ENCODE measurements at regions not wholly inside any gene's neighbourhood (a gene's known extent, or its start where the extent isn't known, plus 50 kb on each side); places are given as distances from the start of the nearest gene placed in this dataset.

- H3K9me3 Mint-ChIP-seq = peaks cover 3% of the 10 kb centered on the region
- no peaks in the 10 kb centered on the region for H3K79me2 ChIP-seq (ENCODE audit: low read depth)
- H3K4me2 ChIP-seq = no peak overlapping the region
- H3F3A ChIP-seq (ENCODE audit: low read depth) = no peaks in the 10 kb centered on the region
- no peaks in the 10 kb centered on the region for H4K20me1 ChIP-seq (ENCODE audit: low read depth)
- TF ChIP-seq EZH2 (IDR thresholded peaks at IDR 0.05) (no peak), EZH2phosphoT487 (IDR thresholded peaks at IDR 0.05) (no peak), CTCF (IDR thresholded peaks at IDR 0.05) (no peak)
- no peak for DNase-seq (ENCODE audit: low spot score)
- no peak overlapping the region for H3K9ac ChIP-seq
- H3K27me3 ChIP-seq = no peaks in the 10 kb centered on the region
- no peak overlapping the region for H3K27ac Mint-ChIP-seq
- no peaks in the 10 kb centered on the region for H3K36me3 Mint-ChIP-seq
- H3K9me3 ChIP-seq (ENCODE audit: low read depth) = no peaks in the 10 kb centered on the region
- H3K4me1 Mint-ChIP-seq = peaks cover 15% of the 10 kb centered on the region
- H3K27me3 Mint-ChIP-seq (ENCODE audit: insufficient read depth, low read depth) = no peaks in the 10 kb centered on the region
- H3K4me3 Mint-ChIP-seq = no peak overlapping the region
- H2AFZ ChIP-seq (replicated peaks) = no peak overlapping the region
- peaks cover 3% of the 10 kb centered on the region for H3K4me1 ChIP-seq
- H3K36me3 ChIP-seq = no peaks in the 10 kb centered on the region
- H3K4me3 ChIP-seq = no peak overlapping the region
- no peak overlapping the region for H3K27ac ChIP-seq
Observed at GRCh38 chr12:115377230-115377629, 693.3 kb upstream of the TBX3 start.

DNA sequence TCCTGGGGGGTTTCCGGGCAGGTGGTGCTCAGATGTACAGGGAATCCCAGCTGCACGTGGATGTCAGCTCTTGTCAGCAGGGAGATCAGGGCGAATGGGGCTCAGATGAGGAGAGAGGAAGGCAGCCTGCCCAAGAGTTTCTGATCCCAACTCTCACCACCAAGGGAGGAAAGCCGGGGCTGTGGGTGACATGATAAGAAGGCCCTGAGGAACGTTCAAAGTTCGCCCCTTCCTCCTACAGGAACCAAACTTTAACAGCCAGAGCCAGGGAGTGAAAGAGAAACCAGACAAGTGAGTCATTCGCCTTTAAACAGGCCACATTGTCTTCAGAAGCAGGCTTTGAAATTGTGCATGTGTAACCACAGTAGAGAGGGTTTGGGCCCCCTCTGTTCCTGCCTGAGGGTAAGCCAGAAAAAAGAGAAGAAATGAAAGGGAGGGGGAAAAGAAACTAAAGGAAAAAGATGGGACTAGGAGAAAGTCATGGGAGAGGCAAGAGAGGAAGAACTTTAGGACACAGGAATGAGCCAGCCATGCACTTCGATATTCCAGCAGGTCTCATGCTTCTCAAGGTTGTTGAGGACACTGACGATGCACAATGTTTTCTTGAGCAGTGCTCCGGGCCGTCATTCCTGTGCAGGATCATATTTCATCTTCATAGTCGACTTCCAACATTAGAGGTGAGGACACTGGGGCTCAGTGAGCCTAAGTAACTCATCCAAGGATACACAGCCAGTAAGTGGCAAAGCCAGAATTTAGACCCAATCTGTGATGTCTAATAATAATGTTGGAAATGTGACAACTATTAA lies 691.4 kb upstream of the TBX3 start:
- H3K36me3 Mint-ChIP-seq = no peaks in the 10 kb centered on the region
- H3K27ac Mint-ChIP-seq = no peak overlapping the region
- H3K27me3 ChIP-seq = no peaks in the 10 kb centered on the region
- no peak overlapping the region for H3K4me3 Mint-ChIP-seq
- H3K4me1 ChIP-seq = no peaks in the 10 kb centered on the region
- H4K20me1 ChIP-seq (ENCODE audit: low read depth) = no peaks in the 10 kb centered on the region
- no peak overlapping the region for H3K4me3 ChIP-seq
- no peaks in the 10 kb centered on the region for H3F3A ChIP-seq (ENCODE audit: low read depth)
- peaks cover 4% of the 10 kb centered on the region for H3K27me3 Mint-ChIP-seq (ENCODE audit: insufficient read depth, low read depth)
- no peak overlapping the region for H2AFZ ChIP-seq (replicated peaks)
- no peak for TF ChIP-seq EZH2 (IDR thresholded peaks at IDR 0.05)
- TF ChIP-seq EZH2phosphoT487 (IDR thresholded peaks at IDR 0.05) = no peak
- TF ChIP-seq CTCF (IDR thresholded peaks at IDR 0.05) = no peak
- peaks cover 14% of the 10 kb centered on the region for H3K4me1 Mint-ChIP-seq
- H3K9me3 Mint-ChIP-seq = peaks cover 3% of the 10 kb centered on the region
- H3K4me2 ChIP-seq = no peak overlapping the region
- DNase-seq (ENCODE audit: low spot score) = no peak
- no peaks in the 10 kb centered on the region for H3K79me2 ChIP-seq (ENCODE audit: low read depth)
- H3K36me3 ChIP-seq = no peaks in the 10 kb centered on the region
- no peaks in the 10 kb centered on the region for H3K9me3 ChIP-seq (ENCODE audit: low read depth)
- H3K9ac ChIP-seq = no peak overlapping the region
- H3K27ac ChIP-seq = no peak overlapping the region

DNA sequence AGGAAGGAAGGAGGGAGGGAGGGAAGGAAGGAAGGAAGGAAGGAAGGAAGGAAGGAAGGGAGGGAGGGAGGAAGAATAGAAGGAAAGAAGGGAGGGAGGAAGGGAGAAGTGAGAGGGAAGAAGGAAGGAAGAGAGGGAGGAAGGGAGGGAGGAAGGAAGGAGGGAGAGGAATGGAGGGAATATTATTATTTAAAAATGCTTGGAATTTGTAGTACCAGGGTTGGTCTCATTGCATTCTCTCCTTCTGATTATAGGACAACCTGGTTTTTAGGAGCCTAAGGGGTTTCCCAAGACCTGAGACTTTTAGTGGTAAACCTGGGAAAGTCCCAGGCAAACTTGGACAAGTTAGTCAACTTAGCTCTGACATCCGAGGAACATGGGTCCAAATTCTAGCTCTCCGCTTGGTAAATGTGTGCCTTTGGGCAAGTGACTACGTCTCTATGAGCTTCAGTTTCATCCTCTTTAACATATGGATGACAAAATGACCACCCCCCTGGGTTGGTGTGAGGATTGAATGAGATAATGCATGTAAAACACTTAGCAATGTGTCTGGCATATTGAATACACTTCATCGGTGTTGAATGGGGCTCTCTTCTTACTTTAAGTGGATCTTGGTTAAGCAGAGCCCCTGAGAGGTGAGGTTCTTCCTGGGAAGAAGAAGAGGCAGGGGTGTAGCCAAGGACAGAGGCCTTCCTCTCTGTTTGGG lies 690.7 kb upstream of the TBX3 start:
- Mint-ChIP-seq H3K36me3 (no peaks in the 10 kb centered on the region), H3K4me3 (no peak overlapping the region), H3K27me3 (ENCODE audit: insufficient read depth, low read depth) (peaks cover 8% of the 10 kb centered on the region), H3K9me3 (peaks cover 3% of the 10 kb centered on the region), H3K4me1 (peaks cover 11% of the 10 kb centered on the region), H3K27ac (no peak overlapping the region)
- Histone ChIP-seq H3K4me2 (no peak overlapping the region), H3K9ac (no peak overlapping the region), H3K79me2 (ENCODE audit: low read depth) (no peaks in the 10 kb centered on the region), H3K27me3 (no peaks in the 10 kb centered on the region), H3F3A (ENCODE audit: low read depth) (no peaks in the 10 kb centered on the region), H3K4me1 (no peaks in the 10 kb centered on the region), H2AFZ (replicated peaks) (no peak overlapping the region), H3K27ac (no peak overlapping the region), H3K4me3 (no peak overlapping the region), H3K9me3 (ENCODE audit: low read depth) (no peaks in the 10 kb centered on the region), H4K20me1 (ENCODE audit: low read depth) (no peaks in the 10 kb centered on the region), H3K36me3 (no peaks in the 10 kb centered on the region)
- DNase-seq (ENCODE audit: low spot score) = no peak
- no peak for TF ChIP-seq CTCF (IDR thresholded peaks at IDR 0.05)
- TF ChIP-seq EZH2 (IDR thresholded peaks at IDR 0.05) = no peak
- TF ChIP-seq EZH2phosphoT487 (IDR thresholded peaks at IDR 0.05) = no peak
